GM21717 (cell line): ENCODE measurements at regions not wholly inside any gene's neighbourhood (a gene's known extent, or its start where the extent isn't known, plus 50 kb on each side); places are given as distances from the start of the nearest gene placed in this dataset.

Experiments used
- ATAC-seq: cut with Tn5 transposase; IDR thresholded peaks from one replicate; pipeline ENCODE4 v1.9.1; 2021; ENCODE audit warnings: mild to moderate bottlenecking, moderate library complexity; ENCODE audit not compliant: unreplicated experiment

GRCh38 chr4:186927624-186928023, 204.0 kb upstream of the FAT1 start:
- no peak for ATAC-seq

- ATAC-seq: no peak
Observed at GRCh38 chr4:186930024-186930423, 206.4 kb upstream of the FAT1 start.

- no peak for ATAC-seq
Observed at GRCh38 chr4:186931519-186931918, 207.9 kb upstream of the FAT1 start.

GRCh38 chr4:186932196-186932595, 208.5 kb upstream of the FAT1 start:
- ATAC-seq: no peak

GRCh38 chr4:186932631-186933187, 209.1 kb upstream of the FAT1 start:
- ATAC-seq: no peak

GRCh38 chr4:186934244-186934643, 210.6 kb upstream of the FAT1 start:
- no peak for ATAC-seq

- ATAC-seq: no peak
Observed at GRCh38 chr4:186934841-186935443, 211.3 kb upstream of the FAT1 start.

- no peak for ATAC-seq
Observed at GRCh38 chr4:186935901-186936300, 212.2 kb upstream of the FAT1 start.

- no peak for ATAC-seq
Observed at GRCh38 chr4:186936496-186937375, 213.1 kb upstream of the FAT1 start.

GRCh38 chr4:186939226-186939625, 215.6 kb upstream of the FAT1 start:
- no peak for ATAC-seq

- no peak for ATAC-seq
Observed at GRCh38 chr4:186939766-186940165, 216.1 kb upstream of the FAT1 start.

- ATAC-seq: no peak
Observed at GRCh38 chr4:186940476-186940875, 216.8 kb upstream of the FAT1 start.

- no peak for ATAC-seq
Observed at GRCh38 chr4:186942758-186943377, 219.2 kb upstream of the FAT1 start.

- no peak for ATAC-seq
Observed at GRCh38 chr4:186943411-186943810, 219.8 kb upstream of the FAT1 start.

- no peak for ATAC-seq
Observed at GRCh38 chr4:186946136-186946535, 222.5 kb upstream of the FAT1 start.

GRCh38 chr4:186946682-186947294, 223.1 kb upstream of the FAT1 start:
- ATAC-seq: no peak

- no peak for ATAC-seq
Observed at GRCh38 chr4:186948361-186949242, 224.9 kb upstream of the FAT1 start.

- no peak for ATAC-seq
Observed at GRCh38 chr4:186949847-186950246, 226.2 kb upstream of the FAT1 start.

- ATAC-seq: no peak
Observed at GRCh38 chr4:186952709-186953108, 229.1 kb upstream of the FAT1 start.

- ATAC-seq: no peak
Observed at GRCh38 chr4:186953599-186954260, 230.1 kb upstream of the FAT1 start.
